ENCODE measurements at regions not wholly inside any gene's neighbourhood (a gene's known extent, or its start where the extent isn't known, plus 50 kb on each side); places are given as distances from the start of the nearest gene placed in this dataset.

DNA sequence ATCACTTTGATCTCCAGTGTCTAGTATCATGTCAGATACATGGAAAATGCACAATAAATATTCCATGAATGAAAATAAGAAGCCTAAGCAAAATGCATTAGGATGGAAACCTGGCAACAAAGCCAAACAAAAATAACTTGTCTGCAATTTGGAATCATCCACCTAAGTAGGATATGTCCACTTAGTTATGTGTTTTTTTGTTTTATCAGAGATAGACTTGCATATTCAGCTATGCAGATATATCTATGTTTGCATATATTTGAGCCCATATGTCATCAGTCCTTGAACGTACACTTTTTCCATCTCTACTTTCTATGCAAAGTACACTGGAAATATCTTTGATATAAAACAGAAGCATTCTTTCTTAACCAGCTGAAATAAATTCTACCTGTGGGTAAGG, 707.1 kb downstream of the EFNA5 start:
- no peak for TF ChIP-seq POLR2A (IDR thresholded peaks at IDR 0.05)
- TF ChIP-seq, protein P1, sequence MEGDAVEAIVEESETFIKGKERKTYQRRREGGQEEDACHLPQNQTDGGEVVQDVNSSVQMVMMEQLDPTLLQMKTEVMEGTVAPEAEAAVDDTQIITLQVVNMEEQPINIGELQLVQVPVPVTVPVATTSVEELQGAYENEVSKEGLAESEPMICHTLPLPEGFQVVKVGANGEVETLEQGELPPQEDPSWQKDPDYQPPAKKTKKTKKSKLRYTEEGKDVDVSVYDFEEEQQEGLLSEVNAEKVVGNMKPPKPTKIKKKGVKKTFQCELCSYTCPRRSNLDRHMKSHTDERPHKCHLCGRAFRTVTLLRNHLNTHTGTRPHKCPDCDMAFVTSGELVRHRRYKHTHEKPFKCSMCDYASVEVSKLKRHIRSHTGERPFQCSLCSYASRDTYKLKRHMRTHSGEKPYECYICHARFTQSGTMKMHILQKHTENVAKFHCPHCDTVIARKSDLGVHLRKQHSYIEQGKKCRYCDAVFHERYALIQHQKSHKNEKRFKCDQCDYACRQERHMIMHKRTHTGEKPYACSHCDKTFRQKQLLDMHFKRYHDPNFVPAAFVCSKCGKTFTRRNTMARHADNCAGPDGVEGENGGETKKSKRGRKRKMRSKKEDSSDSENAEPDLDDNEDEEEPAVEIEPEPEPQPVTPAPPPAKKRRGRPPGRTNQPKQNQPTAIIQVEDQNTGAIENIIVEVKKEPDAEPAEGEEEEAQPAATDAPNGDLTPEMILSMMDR (IDR thresholded peaks at IDR 0.05), result no peak
- no peak for TF ChIP-seq POLR2AphosphoS5 (IDR thresholded peaks at IDR 0.05)

All from stomach (tissue), 4 donors.